ENCODE measurements at regions not wholly inside any gene's neighbourhood (a gene's known extent, or its start where the extent isn't known, plus 50 kb on each side); places are given as distances from the start of the nearest gene placed in this dataset.

- TF ChIP-seq, protein P1, sequence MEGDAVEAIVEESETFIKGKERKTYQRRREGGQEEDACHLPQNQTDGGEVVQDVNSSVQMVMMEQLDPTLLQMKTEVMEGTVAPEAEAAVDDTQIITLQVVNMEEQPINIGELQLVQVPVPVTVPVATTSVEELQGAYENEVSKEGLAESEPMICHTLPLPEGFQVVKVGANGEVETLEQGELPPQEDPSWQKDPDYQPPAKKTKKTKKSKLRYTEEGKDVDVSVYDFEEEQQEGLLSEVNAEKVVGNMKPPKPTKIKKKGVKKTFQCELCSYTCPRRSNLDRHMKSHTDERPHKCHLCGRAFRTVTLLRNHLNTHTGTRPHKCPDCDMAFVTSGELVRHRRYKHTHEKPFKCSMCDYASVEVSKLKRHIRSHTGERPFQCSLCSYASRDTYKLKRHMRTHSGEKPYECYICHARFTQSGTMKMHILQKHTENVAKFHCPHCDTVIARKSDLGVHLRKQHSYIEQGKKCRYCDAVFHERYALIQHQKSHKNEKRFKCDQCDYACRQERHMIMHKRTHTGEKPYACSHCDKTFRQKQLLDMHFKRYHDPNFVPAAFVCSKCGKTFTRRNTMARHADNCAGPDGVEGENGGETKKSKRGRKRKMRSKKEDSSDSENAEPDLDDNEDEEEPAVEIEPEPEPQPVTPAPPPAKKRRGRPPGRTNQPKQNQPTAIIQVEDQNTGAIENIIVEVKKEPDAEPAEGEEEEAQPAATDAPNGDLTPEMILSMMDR (conservative IDR thresholded peaks at IDR 0.05; ENCODE audit: control insufficient read depth, insufficient read depth, low read depth, low read length): no peak
- no peak overlapping the region for H3K4me3 ChIP-seq (ENCODE audit: control insufficient read depth, low read depth, low read length)
- peak; percentile 60 for DNase-seq (ENCODE audit: low read depth)
Observed at GRCh38 chr3:111303760-111304159, 232.1 kb downstream of the NECTIN3 start.

DNA sequence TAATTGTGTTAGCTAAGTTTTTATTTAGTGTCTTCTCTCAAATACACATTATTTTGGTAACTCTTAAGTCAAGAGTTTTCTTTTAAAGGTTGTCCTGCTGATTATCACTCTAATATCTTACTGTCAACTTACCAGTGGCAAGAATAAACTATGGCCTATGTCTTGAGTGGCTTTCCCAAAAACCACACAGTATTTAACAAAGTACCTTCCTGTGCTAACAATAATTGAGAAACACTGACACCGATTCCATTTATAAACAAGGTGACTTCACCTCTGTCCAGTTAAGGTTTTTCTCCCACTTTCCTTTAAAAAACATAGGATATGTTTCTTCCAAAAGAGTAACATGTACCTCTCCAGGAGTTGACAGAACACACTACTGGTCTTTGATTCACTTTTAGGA, 234.3 kb upstream of the CD96 start:
- TF ChIP-seq, protein P1 (conservative IDR thresholded peaks at IDR 0.05; ENCODE audit: control insufficient read depth, insufficient read depth, low read depth, low read length): no peak
- no peak for DNase-seq (ENCODE audit: low read depth)
- H3K4me3 ChIP-seq (ENCODE audit: control insufficient read depth, low read depth, low read length): no peak overlapping the region

- no peak overlapping the region for H3K4me3 ChIP-seq (ENCODE audit: control insufficient read depth, low read depth, low read length)
- no peak for DNase-seq (ENCODE audit: low read depth)
- TF ChIP-seq, protein P1 (conservative IDR thresholded peaks at IDR 0.05; ENCODE audit: control insufficient read depth, insufficient read depth, low read depth, low read length): no peak
Observed at GRCh38 chr3:111311126-111311525, 230.9 kb upstream of the CD96 start.

- DNase-seq (ENCODE audit: low read depth): no peak
- TF ChIP-seq, protein P1 (conservative IDR thresholded peaks at IDR 0.05; ENCODE audit: control insufficient read depth, insufficient read depth, low read depth, low read length): no peak
- H3K4me3 ChIP-seq (ENCODE audit: control insufficient read depth, low read depth, low read length): no peak overlapping the region
Observed at GRCh38 chr3:111311709-111312235, 230.2 kb upstream of the CD96 start.

DNA sequence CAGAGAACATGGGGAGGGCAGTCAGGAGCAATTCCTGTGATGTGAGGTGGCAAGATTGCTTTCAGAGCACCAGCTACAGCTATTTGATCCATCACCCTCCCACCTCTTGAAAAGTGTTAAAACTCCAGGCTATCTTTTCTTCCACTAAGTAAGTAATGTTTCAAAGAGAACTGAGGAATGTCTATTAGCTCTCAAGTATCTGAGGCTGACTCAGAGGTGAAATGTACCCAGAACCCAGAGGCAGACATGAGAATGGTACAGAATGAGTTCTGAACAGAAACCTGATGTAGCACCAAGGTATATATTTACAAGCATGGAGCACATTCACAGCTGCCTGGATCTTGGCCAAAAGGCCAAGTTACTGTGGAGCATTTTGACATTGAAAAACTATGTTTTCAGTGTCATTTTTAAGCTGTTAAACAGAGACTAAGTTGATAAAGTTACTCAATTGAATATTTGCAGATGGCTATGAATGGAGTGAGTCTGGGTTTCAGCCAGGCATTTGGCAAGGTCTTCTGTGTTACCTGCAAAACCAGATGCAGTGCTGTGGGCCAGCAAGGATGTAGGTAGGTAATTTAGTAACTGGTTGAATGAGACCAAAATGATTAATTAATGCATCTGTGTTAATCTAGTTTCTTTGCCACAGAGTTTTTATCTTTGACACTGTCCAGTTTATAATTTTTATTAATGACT, 227.7 kb upstream of the CD96 start:
- TF ChIP-seq, protein P1 (conservative IDR thresholded peaks at IDR 0.05; ENCODE audit: control insufficient read depth, insufficient read depth, low read depth, low read length): no peak
- no peak for DNase-seq (ENCODE audit: low read depth)
- H3K4me3 ChIP-seq (ENCODE audit: control insufficient read depth, low read depth, low read length): no peak overlapping the region

- H3K4me3 ChIP-seq (ENCODE audit: control insufficient read depth, low read depth, low read length): no peak overlapping the region
- TF ChIP-seq, protein P1 (conservative IDR thresholded peaks at IDR 0.05; ENCODE audit: control insufficient read depth, insufficient read depth, low read depth, low read length): no peak
- no peak for DNase-seq (ENCODE audit: low read depth)
Observed at GRCh38 chr3:111314898-111315297, 227.1 kb upstream of the CD96 start.

All from fibroblast of mammary gland (primary cell).